ENCODE measurements at regions not wholly inside any gene's neighbourhood (a gene's known extent, or its start where the extent isn't known, plus 50 kb on each side); places are given as distances from the start of the nearest gene placed in this dataset.

GRCh38 chr3:177512945-177513814 lies 315.9 kb upstream of the TBL1XR1 start:
- DNase-seq (ENCODE audit: low read depth), result no peak

GRCh38 chr3:177513815-177514610 lies 316.7 kb upstream of the TBL1XR1 start:
- no peak for DNase-seq (ENCODE audit: low read depth)

- DNase-seq (ENCODE audit: low read depth), result no peak
Observed at GRCh38 chr3:177514611-177515499, 317.6 kb upstream of the TBL1XR1 start.

- no peak for DNase-seq (ENCODE audit: low read depth)
Observed at GRCh38 chr3:177515786-177516157, 318.5 kb upstream of the TBL1XR1 start.

GRCh38 chr3:177516158-177517011 lies 319.1 kb upstream of the TBL1XR1 start:
- peak; percentile 67 for DNase-seq (ENCODE audit: low read depth)

GRCh38 chr3:177517906-177518305 lies 320.6 kb upstream of the TBL1XR1 start:
- no peak for DNase-seq (ENCODE audit: low read depth)

- no peak for DNase-seq (ENCODE audit: low read depth)
Observed at GRCh38 chr3:177519588-177519987, 322.3 kb upstream of the TBL1XR1 start.

GRCh38 chr3:177521305-177521704 lies 324.0 kb upstream of the TBL1XR1 start:
- DNase-seq (ENCODE audit: low read depth), result no peak

GRCh38 chr3:177522051-177522450 lies 324.8 kb upstream of the TBL1XR1 start:
- no peak for DNase-seq (ENCODE audit: low read depth)

- no peak for DNase-seq (ENCODE audit: low read depth)
Observed at GRCh38 chr3:177523067-177523675, 325.9 kb upstream of the TBL1XR1 start.

- DNase-seq (ENCODE audit: low read depth), result peak; percentile 15
Observed at GRCh38 chr3:177523872-177524438, 326.7 kb upstream of the TBL1XR1 start.

- DNase-seq (ENCODE audit: low read depth), result no peak
Observed at GRCh38 chr3:177524742-177525141, 327.5 kb upstream of the TBL1XR1 start.

GRCh38 chr3:177525414-177525813 lies 328.1 kb upstream of the TBL1XR1 start:
- no peak for DNase-seq (ENCODE audit: low read depth)

GRCh38 chr3:177525987-177526712 lies 328.9 kb upstream of the TBL1XR1 start:
- DNase-seq (ENCODE audit: low read depth), result peak; percentile 39

- no peak for DNase-seq (ENCODE audit: low read depth)
Observed at GRCh38 chr3:177527182-177527581, 329.9 kb upstream of the TBL1XR1 start.

- no peak for DNase-seq (ENCODE audit: low read depth)
Observed at GRCh38 chr3:177528306-177529070, 331.2 kb upstream of the TBL1XR1 start.

- DNase-seq (ENCODE audit: low read depth), result no peak
Observed at GRCh38 chr3:177529071-177529550, 331.8 kb upstream of the TBL1XR1 start.

- DNase-seq (ENCODE audit: low read depth), result no peak
Observed at GRCh38 chr3:177529716-177530335, 332.5 kb upstream of the TBL1XR1 start.

All from Daoy (cell line).